Endothelial cell of umbilical vein (primary cell): ENCODE measurements at regions not wholly inside any gene's neighbourhood (a gene's known extent, or its start where the extent isn't known, plus 50 kb on each side); places are given as distances from the start of the nearest gene placed in this dataset.

ENCODE experiments used
- BruUV-seq: library from RNA; stranded (reverse); fragments of 400-500 nt; replicated peaks from 2 replicates; lab custom pipeline; 2021; lab: Mats Ljungman, UMichigan
- CTCF ChIA-PET: fragments of 300-600, 350-600 bp; sonication (Branson Sonifier 250); formaldehyde crosslinking; loops from one replicate; lab custom pipeline; 2021; ENCODE audit warnings: antibody characterized with exemption, inconsistent platforms; lab: Charles Lee
- POLR2A ChIA-PET: fragments of 300-600, 350-600 bp; sonication (Branson Sonifier 250); formaldehyde crosslinking; loops from one replicate; lab custom pipeline; 2021; ENCODE audit warnings: antibody characterized with exemption, inconsistent platforms; lab: Charles Lee
- DNase-seq: peaks from one replicate; pipeline ENCODE4 v3.0.0-alpha.2; 2011; ENCODE audit warnings: low read depth, low spot score
- FAIRE-seq: peaks from 2 replicates; lab custom pipeline; 2011; peaks lifted over from hg19 to GRCh38; lab: Jason Lieb, UNC
- H2AFZ ChIP-seq: 2 replicates; pipeline ENCODE4 v1.6.0; 2012; ENCODE audit warnings: low read depth, low read length, control low read depth, inconsistent platforms
- H3K27ac ChIP-seq: 2 replicates; pipeline ENCODE4 v1.5.1; 2011; ENCODE audit warnings: low read depth, mild to moderate bottlenecking, control low read depth, low read length, moderate library complexity; ENCODE audit not compliant: insufficient read depth
- H3K27me3 ChIP-seq, 2 experiments: 2 replicates each; pipeline versions ENCODE4 v1.6.0 to v1.6.1; 2011; ENCODE audit warnings: low read length in 2 of 2, mixed read lengths in 1 of 2; ENCODE audit not compliant: control insufficient read depth in 2 of 2, insufficient read depth in 2 of 2
- H3K36me3 ChIP-seq, 2 experiments: 2 replicates in 1 of 2; 3 replicates in 1 of 2; pipeline ENCODE4 v1.5.1; 2011; ENCODE audit warnings: low read length in 2 of 2, mild to moderate bottlenecking in 1 of 2, moderate library complexity in 1 of 2; ENCODE audit not compliant: control insufficient read depth in 2 of 2, insufficient read depth in 2 of 2; ENCODE audit errors: extremely low read depth in 1 of 2
- H3K4me1 ChIP-seq: 3 replicates; pipeline ENCODE4 v1.5.1; 2011; ENCODE audit warnings: mild to moderate bottlenecking, low read length; ENCODE audit not compliant: control insufficient read depth, insufficient read depth; ENCODE audit errors: extremely low read depth
- H3K4me2 ChIP-seq: 2 replicates; pipeline ENCODE4 v1.6.1; 2011; ENCODE audit warnings: low read length, control low read depth, mixed read lengths; ENCODE audit not compliant: insufficient read depth
- H3K4me3 ChIP-seq, 3 experiments: fragments of 200-600 bp in 1 of 3; sonication (generic), shearing (Covaris generic) in 1 of 3; replicated peaks in 1 of 3; 2 replicates each; pipeline ENCODE4 v1.5.1; 2011 to 2016; ENCODE audit warnings: control low read depth in 3 of 3, low read length in 3 of 3, mild to moderate bottlenecking in 2 of 3, inconsistent platforms in 1 of 3, low read depth in 1 of 3, moderate library complexity in 1 of 3; ENCODE audit not compliant: insufficient read depth in 1 of 3
- H3K79me2 ChIP-seq: 2 replicates; pipeline ENCODE4 v1.6.0; 2012; ENCODE audit warnings: low read length, inconsistent platforms; ENCODE audit not compliant: control insufficient read depth, insufficient read depth
- H3K9ac ChIP-seq: replicated peaks from 2 replicates; pipeline ENCODE3; 2011; ENCODE audit warnings: low read length, control low read depth; ENCODE audit not compliant: insufficient read depth; ENCODE audit errors: extremely low read depth
- H3K9me1 ChIP-seq: replicated peaks from 3 replicates; pipeline ENCODE4 v1.6.0; 2011; ENCODE audit warnings: mild to moderate bottlenecking, low read length; ENCODE audit not compliant: control insufficient read depth, insufficient read depth; ENCODE audit errors: extremely low read depth
- H3K9me3 ChIP-seq: replicated peaks from 2 replicates; pipeline ENCODE4 v1.5.1; 2012; ENCODE audit warnings: low read length, inconsistent platforms; ENCODE audit not compliant: control insufficient read depth, insufficient read depth
- H4K20me1 ChIP-seq: replicated peaks from 2 replicates; pipeline ENCODE3; 2011; ENCODE audit warnings: mild to moderate bottlenecking, low read length; ENCODE audit not compliant: control insufficient read depth, insufficient read depth; ENCODE audit errors: extremely low read depth
- EZH2 ChIP-seq: IDR thresholded peaks from 2 replicates; pipeline ENCODE4 v1.6.1; 2012; ENCODE audit warnings: borderline replicate concordance, low read depth, mild to moderate bottlenecking, moderate library complexity, low read length, inconsistent platforms; ENCODE audit not compliant: severe bottlenecking
- FOS ChIP-seq: IDR thresholded peaks from 2 replicates; pipeline ENCODE4 v1.6.1; 2011; ENCODE audit warnings: mild to moderate bottlenecking, low read length, moderate library complexity, borderline replicate concordance; ENCODE audit not compliant: insufficient read depth
- GATA2 ChIP-seq: IDR thresholded peaks from 2 replicates; pipeline ENCODE4 v1.7.0; 2011; ENCODE audit warnings: low read depth, mild to moderate bottlenecking, moderate library complexity, mixed read lengths, low read length; ENCODE audit not compliant: insufficient read length, insufficient read depth
- JUN ChIP-seq: IDR thresholded peaks from 2 replicates; pipeline ENCODE4 v1.6.1; 2011; ENCODE audit warnings: borderline replicate concordance, low read depth; ENCODE audit not compliant: insufficient read length, insufficient read depth
- MYC ChIP-seq: IDR thresholded peaks from one replicate; pipeline ENCODE4 v1.6.1; 2011; ENCODE audit warnings: mild to moderate bottlenecking, low read depth, low read length
- POLR2A ChIP-seq: IDR thresholded peaks from 2 replicates; pipeline ENCODE4 v1.6.1; 2012; ENCODE audit warnings: low read depth, mild to moderate bottlenecking, control low read depth, low read length
- POLR2AphosphoS5 ChIP-seq: IDR thresholded peaks from 2 replicates; pipeline ENCODE4 v1.6.1; 2012; ENCODE audit warnings: low read depth, mild to moderate bottlenecking, control low read depth, low read length, moderate library complexity; ENCODE audit not compliant: insufficient read depth
- dilution Hi-C: fragments of 300-500 bp; cut with MboI; formaldehyde crosslinking; loops from one replicate; pipeline ENCODE4 v1.15.0; 2019; ENCODE audit warnings: low sequenced_read_pairs; ENCODE audit not compliant: extremely low pct_ligation_motif_present
- intact Hi-C: fragments of 100-400 bp; cut with micrococcal nuclease; formaldehyde crosslinking; loops from one replicate; pipeline ENCODE4 v1.10.0; 2022
- TF ChIP-seq, protein P1 (sequence below), 2 donors: IDR thresholded peaks; 1 replicate in 1 of 2; 2 replicates in 1 of 2; pipeline ENCODE4 v1.5.1; 2011; ENCODE audit warnings: low read length in 2 of 2, mild to moderate bottlenecking in 2 of 2, moderate library complexity in 2 of 2, control low read depth in 1 of 2, inconsistent platforms in 1 of 2, low read depth in 1 of 2; ENCODE audit not compliant: insufficient read depth in 1 of 2; ENCODE audit errors: extremely low read depth in 1 of 2
- TF ChIP-seq, protein P2 (sequence below): IDR thresholded peaks from 2 replicates; pipeline ENCODE4 v1.6.1; 2011; ENCODE audit not compliant: insufficient read depth, insufficient read length

DNA sequence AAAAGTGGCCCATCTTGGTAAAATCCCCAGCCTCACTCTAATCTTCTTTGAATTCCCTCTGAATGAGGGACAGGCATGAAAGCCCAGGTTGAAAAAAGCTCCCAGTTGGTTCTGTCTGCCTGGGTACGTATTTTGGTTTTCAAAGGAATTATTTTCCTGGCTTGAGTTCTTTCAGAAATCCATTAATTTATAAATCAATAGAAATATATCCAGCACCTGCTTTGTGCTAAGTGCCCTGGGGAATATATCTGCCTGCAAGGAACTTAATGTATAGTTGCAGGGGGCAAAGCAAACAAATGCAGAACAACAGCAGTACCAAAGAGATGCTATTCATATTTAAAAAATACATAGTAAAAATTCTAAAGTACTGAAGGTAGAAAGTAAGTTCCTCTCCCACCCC, 362.7 kb downstream of the REEP3 start:
- CTCF ChIA-PET, result interaction anchor here (1.0 to 1.5 kb wide), 2 partner anchors 11 to 17 kb away, joined by 3 to 9 read pairs; no protein-coding TSS in a partner anchor
- dilution Hi-C loops, result no loop called here

More for the DNA sequence above, 362.7 kb downstream of the REEP3 start:
- TF ChIP-seq, protein P1, sequence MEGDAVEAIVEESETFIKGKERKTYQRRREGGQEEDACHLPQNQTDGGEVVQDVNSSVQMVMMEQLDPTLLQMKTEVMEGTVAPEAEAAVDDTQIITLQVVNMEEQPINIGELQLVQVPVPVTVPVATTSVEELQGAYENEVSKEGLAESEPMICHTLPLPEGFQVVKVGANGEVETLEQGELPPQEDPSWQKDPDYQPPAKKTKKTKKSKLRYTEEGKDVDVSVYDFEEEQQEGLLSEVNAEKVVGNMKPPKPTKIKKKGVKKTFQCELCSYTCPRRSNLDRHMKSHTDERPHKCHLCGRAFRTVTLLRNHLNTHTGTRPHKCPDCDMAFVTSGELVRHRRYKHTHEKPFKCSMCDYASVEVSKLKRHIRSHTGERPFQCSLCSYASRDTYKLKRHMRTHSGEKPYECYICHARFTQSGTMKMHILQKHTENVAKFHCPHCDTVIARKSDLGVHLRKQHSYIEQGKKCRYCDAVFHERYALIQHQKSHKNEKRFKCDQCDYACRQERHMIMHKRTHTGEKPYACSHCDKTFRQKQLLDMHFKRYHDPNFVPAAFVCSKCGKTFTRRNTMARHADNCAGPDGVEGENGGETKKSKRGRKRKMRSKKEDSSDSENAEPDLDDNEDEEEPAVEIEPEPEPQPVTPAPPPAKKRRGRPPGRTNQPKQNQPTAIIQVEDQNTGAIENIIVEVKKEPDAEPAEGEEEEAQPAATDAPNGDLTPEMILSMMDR (IDR thresholded peaks at IDR 0.05; ENCODE audit: extremely low read depth in 1 of 2, insufficient read depth in 1 of 2, low read depth in 1 of 2, low read length in 2 of 2), result no peak
- TF ChIP-seq POLR2A (no peak), POLR2AphosphoS5 (no peak), MYC (no peak), JUN (no peak), EZH2 (no peak), GATA2 (no peak), FOS (no peak)
- TF ChIP-seq, protein P2, sequence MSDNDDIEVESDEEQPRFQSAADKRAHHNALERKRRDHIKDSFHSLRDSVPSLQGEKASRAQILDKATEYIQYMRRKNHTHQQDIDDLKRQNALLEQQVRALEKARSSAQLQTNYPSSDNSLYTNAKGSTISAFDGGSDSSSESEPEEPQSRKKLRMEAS, result no peak
- H4K20me1 ChIP-seq, result no peaks in the 10 kb centered on the region
- H3K27me3 ChIP-seq, result no peaks in the 10 kb centered on the region
- no peak for FAIRE-seq
- BruUV-seq, result no TSS peak
- H3K4me2 ChIP-seq, result no peak overlapping the region
- no peak for DNase-seq
- H2AFZ ChIP-seq, result no peak overlapping the region
- POLR2A ChIA-PET, result no interaction called here
- no peak overlapping the region for H3K9ac ChIP-seq
- H3K36me3 ChIP-seq, result no peaks in the 10 kb centered on the region
- H3K9me3 ChIP-seq, result no peaks in the 10 kb centered on the region
- no peak overlapping the region for H3K27ac ChIP-seq
- H3K79me2 ChIP-seq, result no peaks in the 10 kb centered on the region
- intact Hi-C loops, result no loop called here
- H3K9me1 ChIP-seq, result no peaks in the 10 kb centered on the region
- no peaks in the 10 kb centered on the region for H3K4me1 ChIP-seq
- no peak overlapping the region for H3K4me3 ChIP-seq
